ENCODE measurements at regions not wholly inside any gene's neighbourhood (a gene's known extent, or its start where the extent isn't known, plus 50 kb on each side); places are given as distances from the start of the nearest gene placed in this dataset.
A peak's percentile ranks its signal among the peaks of the same experiment; 100 is the strongest.

- H3K4me3 ChIP-seq, result no peak overlapping the region
- H3K27me3 ChIP-seq, result no peaks in the 10 kb centered on the region
- no peaks in the 10 kb centered on the region for H3K9me3 ChIP-seq (replicated peaks)
- no peak for DNase-seq
- H3K4me1 ChIP-seq, result no peaks in the 10 kb centered on the region
- H3K36me3 ChIP-seq, result no peaks in the 10 kb centered on the region
- H3K27ac ChIP-seq, result no peak overlapping the region
Measured at GRCh38 chr1:80413969-80414368, 1386.8 kb upstream of the ADGRL2 start.

GRCh38 chr1:80410233-80410632 is 1390.5 kb upstream of the ADGRL2 start:
- H3K4me1 ChIP-seq, result no peaks in the 10 kb centered on the region

GRCh38 chr1:80403471-80403893 is 1397.0 kb upstream of the ADGRL4 start:
- H3K27me3 ChIP-seq, result no peaks in the 10 kb centered on the region
- H3K4me3 ChIP-seq, result no peak overlapping the region
- no peaks in the 10 kb centered on the region for H3K4me1 ChIP-seq
- no peaks in the 10 kb centered on the region for H3K36me3 ChIP-seq
- DNase-seq, result peak in 1 of 2 experiments; percentile 18
- H3K27ac ChIP-seq, result no peak overlapping the region
- H3K9me3 ChIP-seq (replicated peaks), result no peaks in the 10 kb centered on the region

More at GRCh38 chr1:80410233-80410632, 1390.5 kb upstream of the ADGRL2 start:
- no peak for DNase-seq
- no peaks in the 10 kb centered on the region for H3K27me3 ChIP-seq
- no peaks in the 10 kb centered on the region for H3K9me3 ChIP-seq (replicated peaks)
- H3K36me3 ChIP-seq, result no peaks in the 10 kb centered on the region
- no peak overlapping the region for H3K27ac ChIP-seq
- no peak overlapping the region for H3K4me3 ChIP-seq

- Histone ChIP-seq H3K27me3 (no peaks in the 10 kb centered on the region), H3K4me3 (no peak overlapping the region)
Measured at GRCh38 chr1:80402625-80403024, 1396.1 kb upstream of the ADGRL4 start.

GRCh38 chr1:80401757-80402156 is 1395.2 kb upstream of the ADGRL4 start:
- Histone ChIP-seq H3K27ac (no peak overlapping the region), H3K9me3 (replicated peaks) (no peaks in the 10 kb centered on the region), H3K36me3 (no peaks in the 10 kb centered on the region), H3K27me3 (no peaks in the 10 kb centered on the region), H3K4me3 (no peak overlapping the region), H3K4me1 (no peaks in the 10 kb centered on the region)
- no peak for DNase-seq

More at GRCh38 chr1:80402625-80403024, 1396.1 kb upstream of the ADGRL4 start:
- H3K9me3 ChIP-seq (replicated peaks), result no peaks in the 10 kb centered on the region
- no peaks in the 10 kb centered on the region for H3K4me1 ChIP-seq
- DNase-seq, result no peak
- H3K36me3 ChIP-seq, result no peaks in the 10 kb centered on the region
- H3K27ac ChIP-seq, result no peak overlapping the region

DNA sequence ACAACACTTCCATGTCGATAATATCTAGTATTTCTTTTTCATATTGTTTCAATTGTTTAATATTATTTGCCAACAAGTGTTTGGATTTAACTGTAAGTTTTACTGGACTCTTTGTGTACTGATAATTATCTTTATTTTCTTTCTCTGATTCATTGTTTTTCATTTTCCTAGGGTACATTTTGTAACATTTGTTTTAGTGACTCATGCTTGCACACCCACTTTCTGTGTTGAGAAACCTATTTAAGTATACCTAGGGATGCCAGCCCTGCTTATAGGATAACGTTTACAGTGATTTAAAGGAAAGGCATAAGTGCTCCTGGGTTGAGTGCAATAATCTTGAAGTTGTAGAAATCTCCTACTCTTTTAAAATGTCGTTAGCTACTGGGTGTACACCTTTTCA is 1386.0 kb upstream of the ADGRL4 start:
- Histone ChIP-seq H3K9me3 (replicated peaks) (0 out of 2 replicates have a peak, but pooled peaks cover 3% of the 10 kb centered on the region), H3K27ac (no peak overlapping the region), H3K36me3 (no peaks in the 10 kb centered on the region), H3K27me3 (no peaks in the 10 kb centered on the region), H3K4me1 (no peaks in the 10 kb centered on the region), H3K4me3 (no peak overlapping the region)
- DNase-seq, result no peak

DNA sequence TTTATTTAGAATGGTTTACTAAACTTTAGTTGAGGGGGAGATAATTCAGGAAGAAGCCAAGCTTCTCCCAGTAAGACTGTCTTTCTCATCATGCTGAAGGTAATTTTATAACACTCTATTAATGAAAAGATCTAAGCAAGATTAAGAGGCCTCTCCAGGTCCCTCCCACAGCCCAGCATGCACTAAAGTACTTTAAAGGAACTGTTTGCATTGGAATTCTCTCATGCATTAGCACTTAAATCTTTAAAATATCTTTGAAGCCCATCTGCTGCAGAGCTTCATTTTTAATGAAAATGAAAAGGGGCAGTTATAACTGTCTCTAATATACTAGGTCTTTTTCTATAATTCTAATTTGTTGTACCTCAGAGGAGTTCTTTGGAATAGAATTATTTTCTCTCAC is 1379.1 kb upstream of the ADGRL4 start:
- no peak overlapping the region for H3K27ac ChIP-seq
- H3K36me3 ChIP-seq, result no peaks in the 10 kb centered on the region
- H3K4me3 ChIP-seq, result no peak overlapping the region
- no peaks in the 10 kb centered on the region for H3K4me1 ChIP-seq
- H3K9me3 ChIP-seq (replicated peaks), result no peaks in the 10 kb centered on the region
- DNase-seq, result no peak
- no peaks in the 10 kb centered on the region for H3K27me3 ChIP-seq

- no peak for DNase-seq
- Histone ChIP-seq H3K4me3 (no peak overlapping the region), H3K27me3 (no peaks in the 10 kb centered on the region), H3K9me3 (replicated peaks) (no peaks in the 10 kb centered on the region), H3K27ac (no peak overlapping the region), H3K36me3 (no peaks in the 10 kb centered on the region), H3K4me1 (no peaks in the 10 kb centered on the region)
Measured at GRCh38 chr1:80384959-80385358, 1378.4 kb upstream of the ADGRL4 start.

DNA sequence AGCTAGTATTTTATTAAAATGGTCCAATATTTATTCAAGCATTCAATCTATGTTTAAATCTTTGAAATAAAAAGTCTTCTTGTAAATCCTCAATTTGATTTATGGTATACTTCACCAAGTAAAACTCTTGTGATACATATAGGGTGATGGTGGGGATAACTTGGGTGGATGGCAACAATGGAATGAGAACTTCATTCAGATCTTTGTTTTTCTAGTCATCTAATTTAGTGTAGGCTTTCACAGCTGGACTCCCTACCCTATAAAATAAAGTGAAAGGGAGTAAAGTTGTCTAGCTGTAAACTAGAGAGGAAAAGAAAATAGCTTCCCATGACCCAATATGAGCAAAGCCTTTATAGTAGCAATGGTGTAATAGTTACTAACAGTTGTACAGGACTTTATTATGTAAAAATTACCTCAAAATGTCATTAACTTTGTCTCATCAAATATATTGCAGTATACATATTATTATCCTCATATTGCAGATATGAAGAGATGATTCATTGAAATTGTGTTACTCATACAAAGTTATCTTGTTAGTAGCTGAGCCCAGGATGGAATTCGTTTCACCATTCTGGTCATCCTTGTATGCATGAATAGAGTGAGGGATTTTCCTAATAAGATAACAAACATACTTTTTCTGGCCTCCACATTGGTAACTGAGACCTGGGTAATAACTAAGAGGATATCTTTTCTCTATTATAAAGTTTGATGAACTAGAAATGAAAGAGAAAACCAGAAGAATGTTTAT is 1377.7 kb upstream of the ADGRL4 start:
- Histone ChIP-seq H3K4me3 (no peak overlapping the region), H3K27ac (no peak overlapping the region), H3K36me3 (no peaks in the 10 kb centered on the region), H3K27me3 (no peaks in the 10 kb centered on the region), H3K4me1 (no peaks in the 10 kb centered on the region), H3K9me3 (replicated peaks) (no peaks in the 10 kb centered on the region)
- no peak for DNase-seq

GRCh38 chr1:80375662-80376061 is 1369.1 kb upstream of the ADGRL4 start:
- no peak overlapping the region for H3K27ac ChIP-seq
- no peaks in the 10 kb centered on the region for H3K9me3 ChIP-seq (replicated peaks)

GRCh38 chr1:80375109-80375508 is 1368.6 kb upstream of the ADGRL4 start:
- Histone ChIP-seq H3K36me3 (no peaks in the 10 kb centered on the region), H3K4me1 (peaks cover 11% of the 10 kb centered on the region), H3K27me3 (no peaks in the 10 kb centered on the region), H3K9me3 (replicated peaks) (no peaks in the 10 kb centered on the region), H3K27ac (no peak overlapping the region), H3K4me3 (no peak overlapping the region)
- DNase-seq, result no peak

More at GRCh38 chr1:80375662-80376061, 1369.1 kb upstream of the ADGRL4 start:
- no peaks in the 10 kb centered on the region for H3K36me3 ChIP-seq
- peaks cover 11% of the 10 kb centered on the region for H3K4me1 ChIP-seq
- no peak for DNase-seq
- H3K27me3 ChIP-seq, result no peaks in the 10 kb centered on the region
- no peak overlapping the region for H3K4me3 ChIP-seq

DNA sequence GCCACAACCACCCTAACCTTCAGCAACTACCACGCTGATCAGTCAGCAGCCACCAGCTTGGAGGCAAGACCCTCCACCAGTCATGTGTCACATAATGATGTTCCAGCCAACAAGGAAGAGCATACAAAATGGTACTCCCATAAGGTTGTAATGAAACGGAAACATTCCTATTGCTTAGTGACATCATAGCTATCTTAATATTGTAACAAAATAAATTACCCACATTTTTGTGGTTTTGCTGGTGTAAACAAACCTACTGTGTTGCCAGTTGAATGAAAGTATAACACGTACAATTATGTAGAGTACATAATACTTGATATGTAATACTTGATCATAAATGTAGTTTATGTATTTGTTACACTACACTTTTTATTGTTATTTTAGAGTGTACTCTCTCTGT is 1363.2 kb upstream of the ADGRL4 start:
- DNase-seq, result no peak
- Histone ChIP-seq H3K9me3 (replicated peaks) (no peaks in the 10 kb centered on the region), H3K27me3 (no peaks in the 10 kb centered on the region), H3K4me3 (no peak overlapping the region), H3K4me1 (peaks cover under 1% of the 10 kb centered on the region; the same call in 1 of the 2 replicates), H3K27ac (no peak overlapping the region), H3K36me3 (no peaks in the 10 kb centered on the region)

- no peak overlapping the region for H3K27ac ChIP-seq
- no peaks in the 10 kb centered on the region for H3K27me3 ChIP-seq
- no peak for DNase-seq
- H3K4me1 ChIP-seq, result no peaks in the 10 kb centered on the region
- H3K4me3 ChIP-seq, result no peak overlapping the region
- H3K36me3 ChIP-seq, result no peaks in the 10 kb centered on the region
- H3K9me3 ChIP-seq (replicated peaks), result no peaks in the 10 kb centered on the region
Measured at GRCh38 chr1:80367058-80367457, 1360.5 kb upstream of the ADGRL4 start.

- Histone ChIP-seq H3K27me3 (no peaks in the 10 kb centered on the region), H3K4me3 (no peak overlapping the region), H3K36me3 (no peaks in the 10 kb centered on the region), H3K4me1 (no peaks in the 10 kb centered on the region), H3K27ac (no peak overlapping the region), H3K9me3 (replicated peaks) (no peaks in the 10 kb centered on the region)
- no peak for DNase-seq
Measured at GRCh38 chr1:80365359-80366021, 1359.0 kb upstream of the ADGRL4 start.

GRCh38 chr1:80363689-80364475 is 1357.4 kb upstream of the ADGRL4 start:
- H3K27me3 ChIP-seq, result no peaks in the 10 kb centered on the region
- no peak for DNase-seq
- no peaks in the 10 kb centered on the region for H3K9me3 ChIP-seq (replicated peaks)
- no peak overlapping the region for H3K4me3 ChIP-seq
- H3K36me3 ChIP-seq, result no peaks in the 10 kb centered on the region
- no peaks in the 10 kb centered on the region for H3K4me1 ChIP-seq
- no peak overlapping the region for H3K27ac ChIP-seq
